ENCODE measurements at regions not wholly inside any gene's neighbourhood (a gene's known extent, or its start where the extent isn't known, plus 50 kb on each side); places are given as distances from the start of the nearest gene placed in this dataset.

GRCh38 chr1:148334339-148335130 lies 148.6 kb downstream of the PPIAL4G start (continued):
- TF ChIP-seq ZBTB26 (CRISPR knock-in tag; IDR thresholded peaks at IDR 0.05; ENCODE audit: borderline replicate concordance) = no peak
- no peak for TF ChIP-seq ZBTB38 (CRISPR knock-in tag; IDR thresholded peaks at IDR 0.05)
- TF ChIP-seq SP4 (CRISPR knock-in tag; IDR thresholded peaks at IDR 0.05) = no peak
- TF ChIP-seq ZBTB1 (CRISPR knock-in tag; IDR thresholded peaks at IDR 0.05; ENCODE audit: borderline replicate concordance) = no peak
- no peak for TF ChIP-seq ZFP36L2 (CRISPR knock-in tag; IDR thresholded peaks at IDR 0.05)
- no peak for TF ChIP-seq RFXAP (CRISPR knock-in tag; IDR thresholded peaks at IDR 0.05; ENCODE audit: borderline replicate concordance)
- TF ChIP-seq THAP11 (CRISPR knock-in tag; IDR thresholded peaks at IDR 0.05) = 0 out of 2 replicates have a peak, but pooled peaks have one; percentile 33
- no peak for TF ChIP-seq ZNF414 (CRISPR knock-in tag; IDR thresholded peaks at IDR 0.05)
- no peak for TF ChIP-seq ZNF703 (CRISPR knock-in tag; IDR thresholded peaks at IDR 0.05; ENCODE audit: borderline replicate concordance)
- TF ChIP-seq SMAD9 (CRISPR knock-in tag; IDR thresholded peaks at IDR 0.05) = no peak
- no peak for TF ChIP-seq WIZ (CRISPR knock-in tag; IDR thresholded peaks at IDR 0.05)
- no peak for TF ChIP-seq STAT6 (CRISPR knock-in tag; IDR thresholded peaks at IDR 0.05; ENCODE audit: borderline replicate concordance)
- no peak for TF ChIP-seq MXD4 (CRISPR knock-in tag; IDR thresholded peaks at IDR 0.05)
- no peak for TF ChIP-seq ZNF550 (CRISPR knock-in tag; IDR thresholded peaks at IDR 0.05; ENCODE audit: borderline replicate concordance)
- no peak for TF ChIP-seq HNRNPH1 (optimal IDR thresholded peaks at IDR 0.05; ENCODE audit: low read depth, low read length)
- no peak for TF ChIP-seq ARID4A (CRISPR knock-in tag; IDR thresholded peaks at IDR 0.05; ENCODE audit: borderline replicate concordance)
- no peak for TF ChIP-seq FOXM1 (CRISPR knock-in tag; IDR thresholded peaks at IDR 0.05)
- no peak for TF ChIP-seq FLYWCH1 (CRISPR knock-in tag; IDR thresholded peaks at IDR 0.05)
- no peak for TF ChIP-seq ZNF10 (CRISPR knock-in tag; IDR thresholded peaks at IDR 0.05; ENCODE audit: borderline replicate concordance, low read depth)
- no peak for TF ChIP-seq ZBTB25 (CRISPR knock-in tag; IDR thresholded peaks at IDR 0.05)
